Esophagus muscularis mucosa (tissue), 4 donors: ENCODE measurements at regions not wholly inside any gene's neighbourhood (a gene's known extent, or its start where the extent isn't known, plus 50 kb on each side); places are given as distances from the start of the nearest gene placed in this dataset.

ENCODE experiments used
- CTCF ChIP-seq, 3 experiments: fragments of 200-600 bp in 2 of 3; fragments of 450-650 bp in 1 of 3; sonication (generic) in 2 of 3; IDR thresholded peaks; one replicate each; pipeline ENCODE4 v1.5.1; 2017 to 2019; ENCODE audit warnings: antibody characterized with exemption in 3 of 3, mild to moderate bottlenecking in 2 of 3, moderate library complexity in 1 of 3
- EP300 ChIP-seq: sonication (generic); formaldehyde crosslinking; IDR thresholded peaks from one replicate; pipeline ENCODE4 v1.6.1; 2017; ENCODE audit warnings: antibody characterized with exemption
- POLR2A ChIP-seq: fragments of 450-650 bp; IDR thresholded peaks from one replicate; pipeline ENCODE4 v1.6.1; 2017; ENCODE audit warnings: antibody characterized with exemption, moderate library complexity, mild to moderate bottlenecking, low read depth
- POLR2AphosphoS5 ChIP-seq, 2 donors: sonication (generic); formaldehyde crosslinking; IDR thresholded peaks; one replicate each; pipeline ENCODE4 v1.6.1; 2017; ENCODE audit warnings: antibody characterized with exemption in 2 of 2

GRCh38 chr5:61677220-61677619 is 345.2 kb downstream of the ZSWIM6 start:
- TF ChIP-seq CTCF (IDR thresholded peaks at IDR 0.05) (no peak), POLR2A (no peak), POLR2AphosphoS5 (IDR thresholded peaks at IDR 0.05) (no peak), EP300 (no peak)
